K562 (cell line): ENCODE measurements at regions not wholly inside any gene's neighbourhood (a gene's known extent, or its start where the extent isn't known, plus 50 kb on each side); places are given as distances from the start of the nearest gene placed in this dataset.

Experiments used
- ATAC-seq: fragments of 200-7000 bp; cut with Tn5 transposase; 3 replicates; pipeline ENCODE4 v1.9.1; 2020; ENCODE audit warnings: moderate library complexity
- BruUV-seq: library from RNA; stranded (reverse); fragments of 400-500 nt; replicated peaks from 2 replicates; lab custom pipeline; 2021; lab: Mats Ljungman, UMichigan
- CTCF ChIA-PET: fragments of 300-600 bp; formaldehyde crosslinking; extraction: SDS; loops from one replicate; lab custom pipeline; 2021; ENCODE audit warnings: low intra/inter-chr PET ratio; lab: Yijun Ruan, JAX
- POLR2A ChIA-PET: fragments of 300-600, 350-650 bp; sonication (Branson Sonifier 250); formaldehyde crosslinking; extraction: SDS; loops from one replicate; lab custom pipeline; 2021; ENCODE audit warnings: antibody characterized with exemption, inconsistent platforms; lab: Yijun Ruan, JAX
- DNase-seq, 4 experiments: peaks; one replicate each; pipeline versions ENCODE4 v3.0.0 to v3.0.0-alpha.2; 2011 to 2018; ENCODE audit warnings: low spot score in 3 of 4, mixed read lengths in 3 of 4; ENCODE audit errors: extremely low read depth in 1 of 4
- FAIRE-seq: peaks from 2 replicates; lab custom pipeline; 2011; peaks lifted over from hg19 to GRCh38; lab: Jason Lieb, UNC
- H2AFZ ChIP-seq: 2 replicates; pipeline ENCODE4 v1.6.0; 2011; ENCODE audit warnings: low read depth, low read length, control low read depth, inconsistent platforms
- H3K27ac ChIP-seq: fragments of 200-600 bp; 3 replicates; pipeline ENCODE4 v1.8.0; 2011; ENCODE audit warnings: low read depth, mild to moderate bottlenecking, control low read depth, inconsistent platforms, low read length, moderate library complexity, mixed read lengths; ENCODE audit errors: extremely low read depth
- H3K27me3 ChIP-seq, 2 experiments: fragments of 300-600 bp in 1 of 2; 2 replicates in 1 of 2; 3 replicates in 1 of 2; pipeline versions ENCODE4 v1.6.0 to v1.8.0; 2011; ENCODE audit warnings: inconsistent platforms in 2 of 2, low read length in 2 of 2, mild to moderate bottlenecking in 1 of 2, mixed read lengths in 1 of 2, moderate library complexity in 1 of 2; ENCODE audit not compliant: control insufficient read depth in 2 of 2, insufficient read depth in 2 of 2
- H3K36me3 ChIP-seq: fragments of 300-600 bp; 3 replicates; pipeline ENCODE4 v1.8.0; 2011; ENCODE audit warnings: mild to moderate bottlenecking, low read length, inconsistent platforms; ENCODE audit not compliant: control insufficient read depth, insufficient read depth
- H3K4me1 ChIP-seq, 2 experiments: fragments of 200-600 bp in 1 of 2; replicated peaks in 1 of 2; 2 replicates in 1 of 2; 3 replicates in 1 of 2; pipeline versions ENCODE4 v1.5.1 to v1.8.0; 2011; ENCODE audit warnings: inconsistent platforms in 2 of 2, low read length in 2 of 2, mild to moderate bottlenecking in 1 of 2, mixed read lengths in 1 of 2, moderate library complexity in 1 of 2; ENCODE audit not compliant: control insufficient read depth in 2 of 2, insufficient read depth in 2 of 2
- H3K4me2 ChIP-seq: 2 replicates; pipeline ENCODE4 v1.6.1; 2011; ENCODE audit warnings: low read length, control low read depth, inconsistent platforms, mixed read lengths; ENCODE audit not compliant: insufficient read depth
- H3K4me3 ChIP-seq: fragments of 200-600 bp; sonication (generic), shearing (Covaris generic); 2 replicates; pipeline ENCODE4 v1.5.1; 2016; ENCODE audit warnings: control low read depth, inconsistent platforms
- H3K79me2 ChIP-seq: fragments of 200-600 bp; 3 replicates; pipeline ENCODE4 v1.8.0; 2011; ENCODE audit warnings: low read length, inconsistent platforms; ENCODE audit not compliant: control insufficient read depth, insufficient read depth
- H3K9ac ChIP-seq, 2 experiments: 2 replicates each; pipeline versions ENCODE4 v1.6.0 to v1.6.1; 2011; ENCODE audit warnings: low read depth in 2 of 2, low read length in 2 of 2, control low read depth in 1 of 2, inconsistent platforms in 1 of 2, mild to moderate bottlenecking in 1 of 2, mixed read lengths in 1 of 2; ENCODE audit not compliant: insufficient read depth in 1 of 2
- H3K9me1 ChIP-seq: one replicate; pipeline ENCODE4 v1.6.0; 2011; ENCODE audit warnings: inconsistent platforms, mild to moderate bottlenecking, low read length, moderate library complexity; ENCODE audit not compliant: control insufficient read depth, insufficient read depth
- H3K9me3 ChIP-seq: replicated peaks from 2 replicates; pipeline ENCODE4 v1.5.1; 2011; ENCODE audit warnings: low read depth, low read length, inconsistent platforms; ENCODE audit not compliant: control insufficient read depth, insufficient read depth
- H4K20me1 ChIP-seq: replicated peaks from 2 replicates; pipeline ENCODE4 v1.6.1; 2011; ENCODE audit warnings: low read length, inconsistent platforms, mixed read lengths; ENCODE audit not compliant: control insufficient read depth, insufficient read depth
- WGBS: fragments of 100-300 bp; shearing (Covaris generic); methylation state at CpG from one replicate; pipeline ENCODE4 v1.1.6; 2016; ENCODE audit warnings: low coverage, mixed read lengths; ENCODE audit not compliant: insufficient coverage; ENCODE audit errors: missing lambda C conversion rate; 5-methylcytosine and 5-hydroxymethylcytosine counted together
- in situ Hi-C: fragments of 300-500 bp; cut with MboI; formaldehyde crosslinking; loops from 4 replicates; pipeline ENCODE4 v1.15.0; 2018; ENCODE audit warnings: inconsistent platforms, mixed read lengths
- intact Hi-C: fragments of 100-400 bp; cut with micrococcal nuclease; formaldehyde crosslinking; loops from 2 replicates; pipeline ENCODE4 v1.14.2; 2022
- TF ChIP-seq, protein P1 (sequence below): fragments of 450-650 bp; IDR thresholded peaks from 2 replicates; pipeline ENCODE4 v1.6.1; 2016; ENCODE audit warnings: low read depth
- TF ChIP-seq, protein P2 (sequence below), 2 experiments: IDR thresholded peaks; 2 replicates each; pipeline ENCODE4 v1.6.1; 2012; ENCODE audit warnings: improper control_type of control experiment in 2 of 2, low read depth in 2 of 2, low read length in 2 of 2, borderline replicate concordance in 1 of 2

DNA sequence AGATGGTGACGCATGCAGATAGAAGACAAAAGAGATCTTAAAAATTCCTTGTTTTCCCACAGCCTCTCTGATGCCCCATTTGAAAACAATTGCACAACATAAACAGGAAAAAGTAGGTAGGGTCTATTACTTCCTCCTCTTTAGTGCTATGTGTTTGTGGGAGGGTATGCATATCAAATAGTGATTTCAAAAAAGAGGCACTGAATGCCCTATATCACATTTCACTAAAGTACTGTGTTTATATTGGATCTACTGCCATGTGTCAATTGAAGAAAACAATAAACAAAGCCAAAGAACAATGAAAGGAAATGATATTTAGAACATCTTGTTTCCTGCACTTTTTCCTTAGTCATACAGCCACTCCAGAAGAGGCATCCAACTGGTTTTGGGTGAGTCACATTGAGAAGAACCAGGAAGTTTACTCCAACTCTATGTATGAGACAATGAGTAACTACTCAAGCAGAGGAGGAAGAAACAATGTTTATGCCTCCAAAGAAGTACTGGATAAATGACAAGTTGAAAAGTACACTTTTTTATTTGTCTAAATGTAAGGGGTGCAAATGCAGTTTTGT, 583.6 kb downstream of the FBXO15 start:
- 0% methylated on average over 1 of the region's 1 CpG for WGBS
- Histone ChIP-seq H2AFZ (no peak overlapping the region), H3K9ac (no peak overlapping the region), H3K27ac (no peak overlapping the region), H3K9me3 (no peaks in the 10 kb centered on the region), H3K4me3 (no peak overlapping the region), H3K36me3 (no peaks in the 10 kb centered on the region), H3K4me2 (no peak overlapping the region), H4K20me1 (no peaks in the 10 kb centered on the region), H3K9me1 (no peaks in the 10 kb centered on the region), H3K79me2 (no peaks in the 10 kb centered on the region), H3K4me1 (no peaks in the 10 kb centered on the region), H3K27me3 (no peaks in the 10 kb centered on the region)
- in situ Hi-C loops (no loop called here), intact Hi-C loops (no loop called here)
- DNase-seq (no peak), ATAC-seq (no peak), FAIRE-seq (no peak)
- CTCF ChIA-PET = no interaction called here
- POLR2A ChIA-PET = no interaction called here
- BruUV-seq = no TSS peak
- TF ChIP-seq, protein P1, sequence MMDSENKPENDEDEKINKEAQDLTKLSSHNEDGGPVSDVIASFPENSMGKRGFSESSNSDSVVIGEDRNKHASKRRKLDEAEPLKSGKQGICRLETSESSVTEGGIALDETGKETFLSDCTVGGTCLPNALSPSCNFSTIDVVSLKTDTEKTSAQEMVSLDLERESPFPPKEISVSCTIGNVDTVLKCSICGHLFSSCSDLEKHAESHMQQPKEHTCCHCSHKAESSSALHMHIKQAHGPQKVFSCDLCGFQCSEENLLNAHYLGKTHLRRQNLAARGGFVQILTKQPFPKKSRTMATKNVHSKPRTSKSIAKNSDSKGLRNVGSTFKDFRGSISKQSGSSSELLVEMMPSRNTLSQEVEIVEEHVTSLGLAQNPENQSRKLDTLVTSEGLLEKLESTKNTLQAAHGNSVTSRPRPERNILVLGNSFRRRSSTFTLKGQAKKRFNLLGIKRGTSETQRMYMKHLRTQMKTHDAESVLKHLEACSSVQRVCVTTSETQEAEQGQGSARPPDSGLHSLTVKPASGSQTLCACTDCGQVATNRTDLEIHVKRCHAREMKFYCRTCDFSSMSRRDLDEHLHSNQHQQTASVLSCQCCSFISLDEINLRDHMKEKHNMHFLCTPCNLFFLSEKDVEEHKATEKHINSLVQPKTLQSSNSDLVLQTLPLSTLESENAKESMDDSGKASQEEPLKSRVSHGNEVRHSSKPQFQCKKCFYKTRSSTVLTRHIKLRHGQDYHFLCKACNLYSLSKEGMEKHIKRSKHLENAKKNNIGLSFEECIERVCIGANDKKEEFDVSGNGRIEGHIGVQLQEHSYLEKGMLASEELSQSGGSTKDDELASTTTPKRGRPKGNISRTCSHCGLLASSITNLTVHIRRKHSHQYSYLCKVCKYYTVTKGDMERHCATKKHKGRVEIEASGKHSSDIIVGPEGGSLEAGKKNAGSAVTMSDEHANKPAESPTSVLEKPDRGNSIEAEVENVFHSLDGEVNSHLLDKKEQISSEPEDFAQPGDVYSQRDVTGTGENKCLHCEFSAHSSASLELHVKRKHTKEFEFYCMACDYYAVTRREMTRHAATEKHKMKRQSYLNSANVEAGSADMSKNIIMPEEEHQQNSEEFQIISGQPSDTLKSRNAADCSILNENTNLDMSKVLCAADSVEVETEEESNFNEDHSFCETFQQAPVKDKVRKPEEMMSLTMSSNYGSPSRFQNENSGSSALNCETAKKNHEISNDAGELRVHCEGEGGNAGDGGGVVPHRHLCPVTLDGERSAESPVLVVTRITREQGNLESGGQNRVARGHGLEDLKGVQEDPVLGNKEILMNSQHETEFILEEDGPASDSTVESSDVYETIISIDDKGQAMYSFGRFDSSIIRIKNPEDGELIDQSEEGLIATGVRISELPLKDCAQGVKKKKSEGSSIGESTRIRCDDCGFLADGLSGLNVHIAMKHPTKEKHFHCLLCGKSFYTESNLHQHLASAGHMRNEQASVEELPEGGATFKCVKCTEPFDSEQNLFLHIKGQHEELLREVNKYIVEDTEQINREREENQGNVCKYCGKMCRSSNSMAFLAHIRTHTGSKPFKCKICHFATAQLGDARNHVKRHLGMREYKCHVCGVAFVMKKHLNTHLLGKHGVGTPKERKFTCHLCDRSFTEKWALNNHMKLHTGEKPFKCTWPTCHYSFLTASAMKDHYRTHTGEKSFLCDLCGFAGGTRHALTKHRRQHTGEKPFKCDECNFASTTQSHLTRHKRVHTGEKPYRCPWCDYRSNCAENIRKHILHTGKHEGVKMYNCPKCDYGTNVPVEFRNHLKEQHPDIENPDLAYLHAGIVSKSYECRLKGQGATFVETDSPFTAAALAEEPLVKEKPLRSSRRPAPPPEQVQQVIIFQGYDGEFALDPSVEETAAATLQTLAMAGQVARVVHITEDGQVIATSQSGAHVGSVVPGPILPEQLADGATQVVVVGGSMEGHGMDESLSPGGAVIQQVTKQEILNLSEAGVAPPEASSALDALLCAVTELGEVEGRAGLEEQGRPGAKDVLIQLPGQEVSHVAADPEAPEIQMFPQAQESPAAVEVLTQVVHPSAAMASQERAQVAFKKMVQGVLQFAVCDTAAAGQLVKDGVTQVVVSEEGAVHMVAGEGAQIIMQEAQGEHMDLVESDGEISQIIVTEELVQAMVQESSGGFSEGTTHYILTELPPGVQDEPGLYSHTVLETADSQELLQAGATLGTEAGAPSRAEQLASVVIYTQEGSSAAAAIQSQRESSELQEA = no peak
- TF ChIP-seq, protein P2, sequence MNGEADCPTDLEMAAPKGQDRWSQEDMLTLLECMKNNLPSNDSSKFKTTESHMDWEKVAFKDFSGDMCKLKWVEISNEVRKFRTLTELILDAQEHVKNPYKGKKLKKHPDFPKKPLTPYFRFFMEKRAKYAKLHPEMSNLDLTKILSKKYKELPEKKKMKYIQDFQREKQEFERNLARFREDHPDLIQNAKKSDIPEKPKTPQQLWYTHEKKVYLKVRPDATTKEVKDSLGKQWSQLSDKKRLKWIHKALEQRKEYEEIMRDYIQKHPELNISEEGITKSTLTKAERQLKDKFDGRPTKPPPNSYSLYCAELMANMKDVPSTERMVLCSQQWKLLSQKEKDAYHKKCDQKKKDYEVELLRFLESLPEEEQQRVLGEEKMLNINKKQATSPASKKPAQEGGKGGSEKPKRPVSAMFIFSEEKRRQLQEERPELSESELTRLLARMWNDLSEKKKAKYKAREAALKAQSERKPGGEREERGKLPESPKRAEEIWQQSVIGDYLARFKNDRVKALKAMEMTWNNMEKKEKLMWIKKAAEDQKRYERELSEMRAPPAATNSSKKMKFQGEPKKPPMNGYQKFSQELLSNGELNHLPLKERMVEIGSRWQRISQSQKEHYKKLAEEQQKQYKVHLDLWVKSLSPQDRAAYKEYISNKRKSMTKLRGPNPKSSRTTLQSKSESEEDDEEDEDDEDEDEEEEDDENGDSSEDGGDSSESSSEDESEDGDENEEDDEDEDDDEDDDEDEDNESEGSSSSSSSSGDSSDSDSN (IDR thresholded peaks at IDR 0.05; ENCODE audit: borderline replicate concordance in 1 of 2, low read depth in 2 of 2, low read length in 2 of 2) = no peak
